ENCODE measurements at regions not wholly inside any gene's neighbourhood (a gene's known extent, or its start where the extent isn't known, plus 50 kb on each side); places are given as distances from the start of the nearest gene placed in this dataset.

GRCh38 chr2:216563646-216564045 lies 65.0 kb downstream of the RPL37A start:
- H3K9me3 ChIP-seq (ENCODE audit: control insufficient read depth in 4 of 4, insufficient read depth in 3 of 4, low read length in 3 of 4): no peaks in the 10 kb centered on the region
- TF ChIP-seq, protein P1, sequence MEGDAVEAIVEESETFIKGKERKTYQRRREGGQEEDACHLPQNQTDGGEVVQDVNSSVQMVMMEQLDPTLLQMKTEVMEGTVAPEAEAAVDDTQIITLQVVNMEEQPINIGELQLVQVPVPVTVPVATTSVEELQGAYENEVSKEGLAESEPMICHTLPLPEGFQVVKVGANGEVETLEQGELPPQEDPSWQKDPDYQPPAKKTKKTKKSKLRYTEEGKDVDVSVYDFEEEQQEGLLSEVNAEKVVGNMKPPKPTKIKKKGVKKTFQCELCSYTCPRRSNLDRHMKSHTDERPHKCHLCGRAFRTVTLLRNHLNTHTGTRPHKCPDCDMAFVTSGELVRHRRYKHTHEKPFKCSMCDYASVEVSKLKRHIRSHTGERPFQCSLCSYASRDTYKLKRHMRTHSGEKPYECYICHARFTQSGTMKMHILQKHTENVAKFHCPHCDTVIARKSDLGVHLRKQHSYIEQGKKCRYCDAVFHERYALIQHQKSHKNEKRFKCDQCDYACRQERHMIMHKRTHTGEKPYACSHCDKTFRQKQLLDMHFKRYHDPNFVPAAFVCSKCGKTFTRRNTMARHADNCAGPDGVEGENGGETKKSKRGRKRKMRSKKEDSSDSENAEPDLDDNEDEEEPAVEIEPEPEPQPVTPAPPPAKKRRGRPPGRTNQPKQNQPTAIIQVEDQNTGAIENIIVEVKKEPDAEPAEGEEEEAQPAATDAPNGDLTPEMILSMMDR (IDR thresholded peaks at IDR 0.05; ENCODE audit: control extremely low read depth, extremely low read depth): no peak
- DNase-seq (no peak), ATAC-seq (ENCODE audit: insufficient read depth, low FRiP score) (no peak)
- H3K27ac ChIP-seq (ENCODE audit: low read depth in 1 of 2, low read length in 1 of 2): no peak overlapping the region
- H3K27me3 ChIP-seq (ENCODE audit: control insufficient read depth in 3 of 3, insufficient read depth in 3 of 3, low read length in 2 of 3): no peaks in the 10 kb centered on the region
- H3K36me3 ChIP-seq (ENCODE audit: control insufficient read depth in 4 of 4, insufficient read depth in 4 of 4, low read length in 4 of 4): no peaks in the 10 kb centered on the region
- no peak overlapping the region for H3K9ac ChIP-seq (ENCODE audit: insufficient read depth in 1 of 2, low read length in 2 of 2)
- 87 to 92% methylated on average over 7 of the region's 7 CpGs for WGBS, 2 donors
- H3K4me3 ChIP-seq: no peak overlapping the region
- peaks cover 0 to 2% (median 0%) of the 10 kb centered on the region in 5 donors for H3K4me1 ChIP-seq (ENCODE audit: control insufficient read depth in 5 of 5, insufficient read depth in 5 of 5, low read length in 5 of 5)

- no peaks in the 10 kb centered on the region for H3K9me3 ChIP-seq (ENCODE audit: control insufficient read depth in 4 of 4, insufficient read depth in 3 of 4, low read length in 3 of 4)
- H3K4me3 ChIP-seq: no peak overlapping the region
- H3K27ac ChIP-seq (ENCODE audit: low read depth in 1 of 2, low read length in 1 of 2): no peak overlapping the region
- DNase-seq (no peak), ATAC-seq (ENCODE audit: insufficient read depth, low FRiP score) (no peak)
- TF ChIP-seq, protein P1 (IDR thresholded peaks at IDR 0.05; ENCODE audit: control extremely low read depth, extremely low read depth): no peak
- no peaks in the 10 kb centered on the region for H3K27me3 ChIP-seq (ENCODE audit: control insufficient read depth in 3 of 3, insufficient read depth in 3 of 3, low read length in 2 of 3)
- no peaks in the 10 kb centered on the region for H3K36me3 ChIP-seq (ENCODE audit: control insufficient read depth in 4 of 4, insufficient read depth in 4 of 4, low read length in 4 of 4)
- H3K9ac ChIP-seq (ENCODE audit: insufficient read depth in 1 of 2, low read length in 2 of 2): no peak overlapping the region
- peaks cover 0 to 2% (median 0%) of the 10 kb centered on the region in 5 donors for H3K4me1 ChIP-seq (ENCODE audit: control insufficient read depth in 5 of 5, insufficient read depth in 5 of 5, low read length in 5 of 5)
- WGBS, 2 donors: 76 to 79% methylated on average over 2 of the region's 2 CpGs
These were observed 66.0 kb downstream of the RPL37A start for GRCh38 chr2:216564611-216565010.

DNA sequence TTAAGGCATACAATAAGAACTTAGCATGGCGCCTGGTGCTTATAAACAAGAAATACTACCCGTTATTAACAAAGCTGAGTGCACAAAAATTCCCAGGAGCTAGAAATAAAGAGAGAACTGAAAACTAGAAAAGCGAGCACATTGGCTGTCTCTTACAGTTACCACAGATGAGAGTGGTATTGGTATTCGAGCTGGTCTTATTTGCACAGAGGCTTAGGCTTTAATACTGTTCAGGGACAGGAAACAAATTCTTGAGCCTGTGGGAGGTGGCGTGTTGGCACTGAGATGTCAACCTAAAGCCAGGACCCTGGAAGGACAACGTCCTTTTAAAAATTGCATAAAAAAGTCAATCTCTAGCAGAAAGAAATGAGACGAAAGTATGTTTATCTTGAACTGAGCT lies 67.3 kb upstream of the IGFBP2 start:
- peaks cover 0 to 2% (median 0%) of the 10 kb centered on the region in 5 donors for H3K4me1 ChIP-seq (ENCODE audit: control insufficient read depth in 5 of 5, insufficient read depth in 5 of 5, low read length in 5 of 5)
- ATAC-seq (ENCODE audit: insufficient read depth, low FRiP score): no peak
- no peaks in the 10 kb centered on the region for H3K27me3 ChIP-seq (ENCODE audit: control insufficient read depth in 3 of 3, insufficient read depth in 3 of 3, low read length in 2 of 3)
- no peak overlapping the region for H3K9ac ChIP-seq (ENCODE audit: insufficient read depth in 1 of 2, low read length in 2 of 2)
- no peak overlapping the region for H3K4me3 ChIP-seq
- TF ChIP-seq, protein P1 (IDR thresholded peaks at IDR 0.05; ENCODE audit: control extremely low read depth, extremely low read depth): no peak
- no peaks in the 10 kb centered on the region for H3K36me3 ChIP-seq (ENCODE audit: control insufficient read depth in 4 of 4, insufficient read depth in 4 of 4, low read length in 4 of 4)
- DNase-seq: no peak
- H3K27ac ChIP-seq (ENCODE audit: low read depth in 1 of 2, low read length in 1 of 2): no peak overlapping the region
- peaks cover 0 to under 1% (median 0%) of the 10 kb centered on the region in 4 donors for H3K9me3 ChIP-seq (ENCODE audit: control insufficient read depth in 4 of 4, insufficient read depth in 3 of 4, low read length in 3 of 4)
- WGBS, 2 donors: 64 to 78% methylated on average over 7 of the region's 7 CpGs

GRCh38 chr2:216568576-216568975 lies 64.6 kb upstream of the IGFBP2 start:
- H3K36me3 ChIP-seq (ENCODE audit: control insufficient read depth in 4 of 4, insufficient read depth in 4 of 4, low read length in 4 of 4): no peaks in the 10 kb centered on the region
- TF ChIP-seq, protein P1 (IDR thresholded peaks at IDR 0.05; ENCODE audit: control extremely low read depth, extremely low read depth): no peak
- ATAC-seq (ENCODE audit: insufficient read depth, low FRiP score) (no peak), DNase-seq (no peak)
- peaks cover 0 to 5% (median 0%) of the 10 kb centered on the region in 4 donors for H3K9me3 ChIP-seq (ENCODE audit: control insufficient read depth in 4 of 4, insufficient read depth in 3 of 4, low read length in 3 of 4)
- no peak overlapping the region for H3K27ac ChIP-seq (ENCODE audit: low read depth in 1 of 2, low read length in 1 of 2)
- peaks cover 0 to 11% (median 0%) of the 10 kb centered on the region in 5 donors for H3K4me1 ChIP-seq (ENCODE audit: control insufficient read depth in 5 of 5, insufficient read depth in 5 of 5, low read length in 5 of 5)
- 84 to 90% methylated on average over 3 of the region's 3 CpGs for WGBS, 2 donors
- no peak overlapping the region for H3K4me3 ChIP-seq
- H3K9ac ChIP-seq (ENCODE audit: insufficient read depth in 1 of 2, low read length in 2 of 2): no peak overlapping the region
- no peaks in the 10 kb centered on the region for H3K27me3 ChIP-seq (ENCODE audit: control insufficient read depth in 3 of 3, insufficient read depth in 3 of 3, low read length in 2 of 3)

Measured in lung (tissue), 11 donors.